HG03439 (cell line): ENCODE measurements at regions not wholly inside any gene's neighbourhood (a gene's known extent, or its start where the extent isn't known, plus 50 kb on each side); places are given as distances from the start of the nearest gene placed in this dataset.

Experiments used
- ATAC-seq: cut with Tn5 transposase; IDR thresholded peaks from one replicate; pipeline ENCODE4 v1.9.1; 2021; ENCODE audit warnings: mild to moderate bottlenecking, moderate library complexity; ENCODE audit not compliant: unreplicated experiment

GRCh38 chr4:140316799-140317198, 56.6 kb upstream of the SCOC start:
- no peak for ATAC-seq

- ATAC-seq = no peak
Observed at GRCh38 chr4:140315970-140316369, 57.5 kb upstream of the SCOC start.

DNA sequence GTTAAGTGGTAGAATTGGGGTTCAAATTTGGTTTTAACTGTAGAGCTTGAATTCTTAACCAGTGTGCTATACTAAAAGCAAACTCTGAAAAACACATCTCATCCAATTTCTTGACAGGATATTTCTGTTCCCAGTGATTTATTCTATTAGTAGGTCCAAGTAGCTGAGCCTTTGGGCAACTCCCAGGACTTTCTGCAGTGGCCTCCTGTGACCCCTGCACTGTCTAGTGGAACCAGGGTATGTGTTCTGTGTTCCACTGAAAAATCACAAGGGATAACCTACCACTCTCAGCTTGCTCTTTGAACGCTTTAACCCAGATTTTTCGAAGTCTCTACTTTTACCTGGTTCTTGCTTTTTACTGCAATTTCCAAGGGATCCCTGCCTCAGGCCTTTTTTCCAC, 58.0 kb upstream of the SCOC start:
- no peak for ATAC-seq

GRCh38 chr4:140315019-140315418, 58.4 kb upstream of the SCOC start:
- no peak for ATAC-seq

DNA sequence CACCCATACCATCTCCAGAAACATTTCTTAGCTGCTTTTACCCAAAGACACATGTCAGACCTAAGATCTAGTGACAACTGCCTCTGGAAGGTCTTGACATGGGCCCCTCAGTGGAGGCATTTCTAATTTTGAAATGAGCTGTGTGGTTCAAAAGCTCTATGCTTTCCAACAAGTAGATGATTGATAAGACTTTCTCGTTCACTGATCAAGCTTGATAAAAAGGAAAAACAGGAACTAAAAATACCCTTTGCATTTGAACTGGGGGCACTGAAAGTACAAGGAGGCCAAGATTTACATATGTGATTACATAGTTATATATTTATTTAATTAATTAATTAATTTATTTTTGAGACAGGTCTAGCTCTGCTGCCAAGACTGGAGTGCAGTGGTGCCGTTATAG, 61.3 kb upstream of the SCOC start:
- no peak for ATAC-seq

DNA sequence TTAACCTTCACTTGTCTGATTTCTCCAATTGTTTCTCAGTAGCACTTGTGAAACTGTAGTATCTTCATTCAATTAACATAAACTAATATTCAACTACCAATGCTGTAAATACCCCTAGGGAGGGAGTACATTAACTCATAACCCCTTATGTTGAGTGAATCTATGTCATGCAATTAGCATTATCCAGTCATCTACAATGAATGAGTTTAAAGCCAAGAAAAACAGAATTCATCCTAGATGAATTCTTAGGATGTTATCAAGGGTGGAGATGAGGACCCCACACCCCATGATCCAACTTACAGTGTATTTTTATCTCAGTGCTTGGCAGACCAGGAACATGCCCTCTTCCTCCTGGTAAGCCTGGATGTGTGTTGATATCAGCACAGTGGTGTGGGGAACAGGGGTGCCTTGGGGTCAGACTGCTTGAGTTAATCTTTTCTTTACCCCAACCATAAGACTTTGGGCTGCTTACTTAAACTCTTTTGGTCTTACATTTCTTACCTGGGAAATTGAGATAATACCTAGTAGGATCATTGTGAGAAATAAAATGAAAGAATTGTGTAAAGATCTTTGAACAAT, 62.1 kb upstream of the SCOC start:
- ATAC-seq = no peak

GRCh38 chr4:140309124-140309870, 64.1 kb upstream of the SCOC start:
- ATAC-seq = no peak

- no peak for ATAC-seq
Observed at GRCh38 chr4:140308366-140309123, 64.9 kb upstream of the SCOC start.

DNA sequence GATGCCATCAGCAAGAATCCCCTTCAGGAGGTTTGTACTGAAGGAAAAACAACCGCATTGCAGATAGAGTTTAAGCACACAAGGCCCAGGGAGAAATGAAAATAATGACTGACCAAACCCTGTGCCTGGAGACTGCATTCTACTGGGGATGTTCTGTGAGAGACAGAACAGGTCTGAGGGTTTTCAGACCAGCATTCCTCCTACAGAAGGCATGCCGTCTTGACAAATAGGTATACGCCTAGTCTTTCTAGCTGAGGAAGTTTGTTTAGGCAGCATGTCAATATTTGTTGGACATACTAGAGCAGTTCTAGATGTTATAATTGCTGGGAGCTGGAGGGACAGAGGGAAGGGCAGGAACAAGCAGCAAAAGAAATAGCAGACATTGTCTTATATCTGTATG, 68.4 kb upstream of the SCOC start:
- no peak for ATAC-seq

DNA sequence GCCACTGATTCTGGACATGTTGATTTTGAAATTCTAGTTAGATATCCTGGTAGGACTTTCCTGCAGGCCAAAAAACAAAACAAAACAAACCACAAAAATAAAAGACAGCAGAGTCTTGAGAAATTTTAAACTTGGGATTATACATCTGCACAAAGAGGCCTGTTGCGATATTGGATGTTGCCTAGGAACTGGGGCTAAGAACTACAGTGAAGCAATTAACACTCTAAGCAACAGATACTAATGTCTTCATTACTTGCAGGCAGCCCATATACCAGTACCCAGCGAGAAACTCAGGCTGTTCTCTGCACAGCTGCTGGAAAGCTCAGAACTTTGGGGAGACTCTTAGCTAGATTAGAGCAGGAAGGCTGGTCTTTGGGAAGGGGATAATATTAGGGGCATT, 69.1 kb upstream of the SCOC start:
- no peak for ATAC-seq

- ATAC-seq = no peak
Observed at GRCh38 chr4:140302151-140302859, 71.1 kb upstream of the SCOC start.

- ATAC-seq = no peak
Observed at GRCh38 chr4:140300271-140300970, 73.0 kb upstream of the SCOC start.

DNA sequence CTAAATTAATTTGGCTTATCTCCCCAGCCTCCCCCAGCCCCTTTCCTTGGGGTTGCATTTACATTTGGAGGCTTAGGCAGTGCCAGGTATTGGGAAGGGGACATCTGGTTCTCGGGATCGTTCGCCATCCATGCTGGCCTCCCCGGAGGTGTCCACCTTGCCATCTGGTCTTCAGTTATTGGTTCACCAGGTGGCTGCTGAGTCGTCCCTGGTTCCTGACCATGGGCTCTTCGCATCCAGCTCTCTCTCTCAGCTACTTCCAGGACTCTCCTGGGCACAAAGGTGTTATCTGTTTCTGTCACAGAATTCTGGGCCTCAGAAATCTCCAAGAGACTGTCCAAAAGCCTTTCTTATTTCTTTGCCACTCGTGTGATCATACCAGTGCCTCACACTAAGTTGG, 75.4 kb upstream of the SCOC start:
- no peak for ATAC-seq

- no peak for ATAC-seq
Observed at GRCh38 chr4:140297221-140297570, 76.2 kb upstream of the SCOC start.

GRCh38 chr4:140296335-140297220, 76.9 kb upstream of the SCOC start:
- no peak for ATAC-seq

DNA sequence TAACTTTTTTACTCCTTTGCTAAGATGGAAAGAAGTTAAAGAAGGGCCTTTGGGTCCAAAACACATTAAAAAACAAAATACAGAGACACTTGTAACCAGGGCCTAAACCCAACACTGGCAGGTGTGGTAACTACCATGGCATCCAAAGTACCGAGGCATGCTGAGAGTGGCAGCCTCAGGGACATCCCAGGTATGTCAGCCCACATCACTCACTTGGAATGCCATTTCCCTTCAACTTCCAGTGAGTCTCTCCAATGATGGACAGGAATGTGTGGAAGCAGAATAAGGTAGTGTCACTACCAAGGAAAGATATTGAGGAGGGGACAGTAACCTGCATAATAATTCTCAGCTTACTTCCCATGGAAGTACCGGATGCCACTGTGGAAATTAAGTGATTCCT, 79.5 kb upstream of the SCOC start:
- ATAC-seq = no peak

GRCh38 chr4:140291259-140291658, 82.2 kb upstream of the SCOC start:
- ATAC-seq = no peak

- ATAC-seq = no peak
Observed at GRCh38 chr4:140289486-140289885, 84.0 kb upstream of the SCOC start.

DNA sequence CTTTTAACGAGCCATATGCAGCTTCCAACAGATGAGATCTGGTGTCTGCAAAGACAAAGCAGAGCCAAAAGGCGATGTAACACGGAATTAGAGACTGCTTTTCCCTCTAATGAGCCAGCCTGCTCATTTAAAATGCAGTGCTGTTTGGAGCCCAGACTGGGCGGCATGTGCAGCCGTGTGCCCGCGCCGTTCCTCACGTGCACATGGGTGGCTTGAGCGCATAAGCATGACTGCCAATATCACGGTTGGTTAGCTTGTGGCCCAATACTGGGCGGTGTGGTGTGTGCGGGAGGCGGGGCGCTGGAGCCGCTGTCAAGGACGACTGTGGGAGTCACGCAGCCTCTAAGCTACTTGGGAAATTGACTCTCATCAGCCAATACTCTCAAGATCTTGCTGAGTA, 87.0 kb upstream of the SCOC start:
- ATAC-seq = no peak

DNA sequence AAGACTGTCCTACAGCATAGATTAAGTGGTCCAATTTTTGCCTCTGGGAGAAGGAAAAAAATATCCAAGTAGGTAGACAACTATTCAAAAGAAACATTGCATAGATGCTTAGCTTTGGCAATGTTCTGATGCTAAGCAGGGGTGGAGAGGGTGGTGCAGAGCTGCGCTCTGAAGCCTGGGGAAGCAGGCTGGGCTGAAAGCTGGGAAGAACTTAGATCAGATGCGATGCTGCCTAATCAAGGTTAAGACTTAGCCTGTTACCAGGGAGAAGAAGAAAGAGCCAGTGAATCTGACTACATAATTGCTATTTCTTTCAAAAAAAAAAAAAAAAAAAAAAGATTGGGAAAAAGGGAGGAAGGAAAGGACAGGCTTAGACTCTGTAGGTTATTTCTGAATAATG, 89.0 kb upstream of the SCOC start:
- no peak for ATAC-seq
